Trophoblast cell (in vitro differentiated cells and primary cell): ENCODE measurements at regions not wholly inside any gene's neighbourhood (a gene's known extent, or its start where the extent isn't known, plus 50 kb on each side); places are given as distances from the start of the nearest gene placed in this dataset.

Source experiments
- DNase-seq, 2 donors: peaks; one replicate each; pipeline ENCODE4 v3.0.0-alpha.2; 2016
- H2AFZ ChIP-seq: 2 replicates; pipeline ENCODE4 v1.6.1; 2013; ENCODE audit warnings: low read length, moderate library complexity, mild to moderate bottlenecking; ENCODE audit not compliant: insufficient read depth, poor library complexity
- H2AK5ac ChIP-seq: 2 replicates; pipeline ENCODE4 v1.6.1; 2013; ENCODE audit warnings: mild to moderate bottlenecking, low read length
- H2BK120ac ChIP-seq: 2 replicates; pipeline ENCODE4 v1.6.1; 2013; ENCODE audit warnings: low read length, mild to moderate bottlenecking, moderate library complexity; ENCODE audit not compliant: insufficient read depth, poor library complexity
- H2BK12ac ChIP-seq: 2 replicates; pipeline ENCODE4 v1.6.1; 2013; ENCODE audit warnings: mild to moderate bottlenecking, low read length, moderate library complexity
- H2BK5ac ChIP-seq: 2 replicates; pipeline ENCODE4 v1.6.1; 2013; ENCODE audit warnings: low read length, low read depth, moderate library complexity, mild to moderate bottlenecking; ENCODE audit not compliant: poor library complexity
- H3K14ac ChIP-seq: 2 replicates; pipeline ENCODE4 v1.6.1; 2013; ENCODE audit warnings: mild to moderate bottlenecking, low read length
- H3K18ac ChIP-seq: 2 replicates; pipeline ENCODE4 v1.6.1; 2013; ENCODE audit warnings: mild to moderate bottlenecking, low read length
- H3K23ac ChIP-seq: 2 replicates; pipeline ENCODE4 v1.6.1; 2013; ENCODE audit warnings: low read length
- H3K27ac ChIP-seq: 2 replicates; pipeline ENCODE4 v1.5.1; 2013; ENCODE audit warnings: low read depth, mild to moderate bottlenecking, inconsistent platforms, low read length, moderate library complexity
- H3K27me3 ChIP-seq: 2 replicates; pipeline ENCODE4 v1.6.1; 2013; ENCODE audit warnings: inconsistent platforms, mild to moderate bottlenecking, low read length, moderate library complexity; ENCODE audit not compliant: insufficient read depth
- H3K36me3 ChIP-seq, 2 experiments: 1 replicate in 1 of 2; 2 replicates in 1 of 2; pipeline ENCODE4 v1.6.1; 2013; ENCODE audit warnings: low read length in 2 of 2, mild to moderate bottlenecking in 2 of 2, moderate library complexity in 1 of 2; ENCODE audit not compliant: insufficient read depth in 2 of 2, control insufficient read depth in 1 of 2
- H3K4ac ChIP-seq: 2 replicates; pipeline ENCODE4 v1.6.1; 2013; ENCODE audit warnings: low read depth, mild to moderate bottlenecking, low read length, moderate library complexity
- H3K4me1 ChIP-seq, 2 experiments: 1 replicate in 1 of 2; 2 replicates in 1 of 2; pipeline ENCODE4 v1.6.1; 2013; ENCODE audit warnings: low read length in 2 of 2, mild to moderate bottlenecking in 2 of 2, moderate library complexity in 1 of 2; ENCODE audit not compliant: insufficient read depth in 2 of 2, control insufficient read depth in 1 of 2
- H3K4me2 ChIP-seq: 2 replicates; pipeline ENCODE4 v1.6.1; 2013; ENCODE audit warnings: inconsistent platforms, mild to moderate bottlenecking, low read length, moderate library complexity
- H3K4me3 ChIP-seq: 2 replicates; pipeline ENCODE4 v1.5.1; 2013; ENCODE audit warnings: mild to moderate bottlenecking, low read depth, low read length, inconsistent platforms
- H3K79me1 ChIP-seq: one replicate; pipeline ENCODE4 v1.6.1; 2013; ENCODE audit warnings: low read length
- H3K79me2 ChIP-seq: 2 replicates; pipeline ENCODE4 v1.6.1; 2013; ENCODE audit warnings: low read length, mild to moderate bottlenecking; ENCODE audit not compliant: control insufficient read depth, insufficient read depth, poor library complexity
- H3K9ac ChIP-seq: 2 replicates; pipeline ENCODE4 v1.6.1; 2013; ENCODE audit warnings: mild to moderate bottlenecking, low read length
- H3K9me3 ChIP-seq: 2 replicates; pipeline ENCODE4 v1.6.1; 2013; ENCODE audit warnings: low read depth, mild to moderate bottlenecking, control low read depth, inconsistent platforms, low read length; ENCODE audit not compliant: insufficient read depth
- H4K12ac ChIP-seq: 2 replicates; pipeline ENCODE4 v1.6.1; 2013; ENCODE audit warnings: low read depth, mild to moderate bottlenecking, low read length, moderate library complexity
- H4K8ac ChIP-seq: 2 replicates; pipeline ENCODE4 v1.6.1; 2013; ENCODE audit warnings: low read depth, mild to moderate bottlenecking, low read length, moderate library complexity
- H4K91ac ChIP-seq: one replicate; pipeline ENCODE4 v1.6.1; 2013; ENCODE audit warnings: low read depth, mild to moderate bottlenecking, low read length, moderate library complexity
- WGBS: extraction: QIAGEN DNeasy Blood & Tissue Kit; methylation state at CpG from one replicate; pipeline ENCODE4 v1.1.7; 2013; ENCODE audit warnings: missing lambda C conversion rate; ENCODE audit not compliant: insufficient read length, insufficient coverage; ENCODE audit errors: extremely low coverage; 5-methylcytosine and 5-hydroxymethylcytosine counted together

DNA sequence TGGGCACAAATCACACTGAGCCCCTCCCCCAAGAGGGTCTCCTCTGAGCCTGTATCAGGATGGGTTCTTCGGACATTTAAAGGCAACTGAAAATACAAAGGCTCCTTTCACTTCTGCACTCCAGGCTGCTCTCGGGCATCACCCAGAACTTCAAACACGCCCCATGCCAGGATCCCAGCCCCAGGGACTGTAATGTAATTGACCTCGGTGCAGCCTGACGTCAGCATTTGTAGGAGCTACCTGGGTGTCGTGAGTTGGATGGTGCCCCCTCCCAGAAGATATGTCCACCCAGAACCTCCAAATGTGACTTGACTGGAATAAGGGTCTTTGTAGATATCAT, 95.2 kb downstream of the PSMG1 start:
- no peak overlapping the region for H2AFZ ChIP-seq
- H4K8ac ChIP-seq, result no peak overlapping the region
- no peak overlapping the region for H2BK5ac ChIP-seq
- H4K12ac ChIP-seq, result no peak overlapping the region
- H3K27ac ChIP-seq, result no peak overlapping the region
- no peak overlapping the region for H3K4me3 ChIP-seq
- no peaks in the 10 kb centered on the region for H3K27me3 ChIP-seq
- H2AK5ac ChIP-seq, result no peak overlapping the region
- no peak overlapping the region for H3K14ac ChIP-seq
- no peaks in the 10 kb centered on the region for H3K36me3 ChIP-seq
- H3K9ac ChIP-seq, result no peak overlapping the region
- no peak overlapping the region for H3K4me2 ChIP-seq
- no peaks in the 10 kb centered on the region for H3K4me1 ChIP-seq
- H3K79me2 ChIP-seq, result no peaks in the 10 kb centered on the region
- H2BK12ac ChIP-seq, result no peak overlapping the region
- no peak overlapping the region for H3K18ac ChIP-seq
- no peak overlapping the region for H3K4ac ChIP-seq
- WGBS, result no CpG with 5 or more reads among the region's 6 CpGs
- no peak overlapping the region for H4K91ac ChIP-seq
- H2BK120ac ChIP-seq, result no peak overlapping the region
- H3K9me3 ChIP-seq, result peaks cover 4% of the 10 kb centered on the region
- no peak overlapping the region for H3K23ac ChIP-seq
- no peaks in the 10 kb centered on the region for H3K79me1 ChIP-seq
- no peak for DNase-seq

DNA sequence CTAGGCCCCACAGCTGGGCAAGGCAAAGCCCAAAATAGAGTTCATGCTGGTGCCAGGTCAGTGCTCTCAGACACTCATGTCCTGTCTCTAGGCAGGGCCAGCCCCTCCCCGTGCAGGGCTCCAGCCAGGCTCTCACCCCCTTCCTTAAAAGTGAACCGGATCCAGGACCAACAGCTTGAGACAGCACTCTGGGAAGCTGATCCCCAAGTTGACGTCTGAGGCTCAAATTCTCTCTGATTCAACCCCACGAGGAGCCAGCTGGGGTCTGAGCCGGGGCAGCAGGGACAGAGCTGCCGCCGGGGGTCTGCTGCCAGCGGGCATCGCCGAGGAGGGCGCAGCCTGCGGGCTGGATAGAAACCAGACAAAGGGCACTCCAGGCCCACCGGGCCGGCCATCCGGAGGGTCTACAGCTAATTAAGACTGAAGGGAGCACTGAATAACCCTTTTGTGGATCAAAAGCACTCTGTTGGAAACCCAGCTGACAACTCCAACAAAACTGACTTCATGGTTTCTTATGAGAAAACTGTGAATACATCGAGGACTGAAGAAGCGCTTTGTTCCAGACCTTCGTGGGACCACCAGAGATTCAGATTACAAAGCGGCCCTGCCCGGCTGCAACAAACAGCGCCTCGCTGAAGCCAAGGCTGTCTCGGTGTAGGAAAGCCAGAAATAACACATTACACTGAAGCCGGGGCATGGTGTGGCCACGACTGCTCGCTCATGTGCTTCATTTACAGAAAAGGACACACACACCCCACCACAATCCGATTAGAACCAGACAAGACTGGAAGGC, 95.8 kb downstream of the PSMG1 start:
- Histone ChIP-seq H3K23ac (no peak overlapping the region), H2BK120ac (no peak overlapping the region), H3K4me1 (no peaks in the 10 kb centered on the region), H3K79me2 (no peaks in the 10 kb centered on the region), H3K4me2 (no peak overlapping the region), H3K18ac (no peak overlapping the region), H3K9me3 (peaks cover 4% of the 10 kb centered on the region), H2AFZ (no peak overlapping the region), H3K36me3 (no peaks in the 10 kb centered on the region), H3K9ac (no peak overlapping the region), H3K14ac (no peak overlapping the region), H2AK5ac (no peak overlapping the region), H2BK5ac (no peak overlapping the region), H3K4ac (no peak overlapping the region), H2BK12ac (no peak overlapping the region), H4K8ac (no peak overlapping the region), H3K79me1 (no peaks in the 10 kb centered on the region), H4K12ac (no peak overlapping the region), H3K4me3 (no peak overlapping the region), H3K27ac (no peak overlapping the region), H4K91ac (no peak overlapping the region), H3K27me3 (no peaks in the 10 kb centered on the region)
- no CpG with 5 or more reads among the region's 27 CpGs for WGBS
- no peak for DNase-seq

DNA sequence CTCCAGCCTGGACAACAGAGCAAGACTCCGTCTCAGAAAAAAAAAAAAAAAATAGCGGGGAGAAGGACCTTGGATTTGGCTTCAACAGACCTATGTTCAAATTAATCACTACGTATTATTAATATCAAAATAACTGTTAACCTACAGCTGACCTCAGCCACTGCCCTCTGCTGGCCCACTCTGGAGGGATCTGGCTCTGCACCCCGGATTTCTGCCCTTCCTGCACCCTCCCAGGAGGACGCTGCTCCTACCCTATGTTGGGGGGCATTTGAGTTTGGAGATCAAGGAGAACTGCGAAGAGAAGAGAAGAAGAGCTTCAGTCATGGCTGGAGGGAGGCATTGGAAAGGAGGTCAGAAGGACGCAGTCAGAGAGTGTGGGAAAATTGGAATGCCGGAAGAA, 96.7 kb downstream of the PSMG1 start:
- no peak overlapping the region for H3K4me3 ChIP-seq
- no peak overlapping the region for H3K27ac ChIP-seq
- no peak overlapping the region for H3K4ac ChIP-seq
- H2AFZ ChIP-seq, result no peak overlapping the region
- H4K91ac ChIP-seq, result no peak overlapping the region
- no peak overlapping the region for H3K9ac ChIP-seq
- H3K4me1 ChIP-seq, result no peaks in the 10 kb centered on the region
- DNase-seq, result no peak
- no peak overlapping the region for H4K8ac ChIP-seq
- H2BK12ac ChIP-seq, result no peak overlapping the region
- H3K4me2 ChIP-seq, result no peak overlapping the region
- H2AK5ac ChIP-seq, result no peak overlapping the region
- no peaks in the 10 kb centered on the region for H3K79me2 ChIP-seq
- no peak overlapping the region for H4K12ac ChIP-seq
- H3K27me3 ChIP-seq, result no peaks in the 10 kb centered on the region
- no peak overlapping the region for H3K23ac ChIP-seq
- H3K9me3 ChIP-seq, result peaks cover 4% of the 10 kb centered on the region
- no peak overlapping the region for H2BK120ac ChIP-seq
- H3K79me1 ChIP-seq, result no peaks in the 10 kb centered on the region
- H3K18ac ChIP-seq, result no peak overlapping the region
- H3K14ac ChIP-seq, result no peak overlapping the region
- no peak overlapping the region for H2BK5ac ChIP-seq
- no CpG with 5 or more reads among the region's 8 CpGs for WGBS
- H3K36me3 ChIP-seq, result no peaks in the 10 kb centered on the region

DNA sequence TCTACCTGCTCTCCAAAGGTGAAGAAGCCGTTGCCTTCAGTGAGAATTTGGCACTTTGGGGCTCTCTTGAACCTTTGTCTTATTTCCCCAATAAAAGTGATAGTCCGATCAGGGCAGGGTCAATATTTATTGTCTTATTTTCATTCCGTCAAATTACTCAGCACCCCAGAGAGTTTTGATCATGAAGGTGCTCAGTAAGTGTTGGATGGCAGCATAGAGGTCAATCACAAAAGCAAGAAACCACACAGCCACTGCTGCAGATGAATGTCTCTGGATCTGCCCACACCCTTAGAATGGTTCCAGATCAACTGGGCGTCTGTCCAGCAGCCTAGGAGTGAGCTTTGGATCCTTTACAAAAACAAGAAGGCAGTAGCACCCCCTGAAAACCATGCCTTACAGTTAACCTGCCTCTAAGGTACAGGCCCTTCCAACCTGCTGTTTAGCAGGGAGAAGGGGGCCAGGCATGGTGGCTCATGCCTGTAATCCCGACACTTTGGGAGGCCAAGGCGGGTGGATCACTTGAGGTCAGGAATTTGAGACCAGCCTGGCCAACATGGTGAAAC, 97.3 kb downstream of the PSMG1 start:
- no peak overlapping the region for H3K27ac ChIP-seq
- H3K27me3 ChIP-seq, result no peaks in the 10 kb centered on the region
- no peak overlapping the region for H4K8ac ChIP-seq
- no peak overlapping the region for H3K23ac ChIP-seq
- H3K14ac ChIP-seq, result no peak overlapping the region
- H4K12ac ChIP-seq, result no peak overlapping the region
- no peaks in the 10 kb centered on the region for H3K4me1 ChIP-seq
- no peak overlapping the region for H2BK12ac ChIP-seq
- no peak overlapping the region for H3K4ac ChIP-seq
- peaks cover 3% of the 10 kb centered on the region for H3K9me3 ChIP-seq
- no peak overlapping the region for H3K18ac ChIP-seq
- H2AK5ac ChIP-seq, result no peak overlapping the region
- no peaks in the 10 kb centered on the region for H3K79me2 ChIP-seq
- H2BK5ac ChIP-seq, result no peak overlapping the region
- H3K4me3 ChIP-seq, result no peak overlapping the region
- no peaks in the 10 kb centered on the region for H3K79me1 ChIP-seq
- WGBS, result no CpG with 5 or more reads among the region's 6 CpGs
- H3K36me3 ChIP-seq, result no peaks in the 10 kb centered on the region
- H3K4me2 ChIP-seq, result no peak overlapping the region
- H4K91ac ChIP-seq, result no peak overlapping the region
- DNase-seq, result no peak
- H3K9ac ChIP-seq, result no peak overlapping the region
- H2AFZ ChIP-seq, result no peak overlapping the region
- H2BK120ac ChIP-seq, result no peak overlapping the region
